A549 (cell line): ENCODE measurements at regions not wholly inside any gene's neighbourhood (a gene's known extent, or its start where the extent isn't known, plus 50 kb on each side); places are given as distances from the start of the nearest gene placed in this dataset.
"Not testable (repeated sequence)": the region's sequence is repeated elsewhere in the genome, so short reads cannot be mapped to it uniquely, and the experiment has no call there.

Experiments
- EP300 ChIP-seq, 2 experiments: fragments of >200 bp; sonication (Bioruptor Twin); formaldehyde crosslinking; IDR thresholded peaks; 2 replicates in 1 of 2; 3 replicates in 1 of 2; pipeline ENCODE4 v1.6.1; 2016 to 2017
- JUN ChIP-seq, 2 experiments: fragments of >200 bp; sonication (Bioruptor Twin); formaldehyde crosslinking; IDR thresholded peaks; 2 replicates in 1 of 2; 3 replicates in 1 of 2; pipeline ENCODE4 v1.6.1; 2016 to 2017
- JUNB ChIP-seq: fragments of >200 bp; sonication (Bioruptor Twin); formaldehyde crosslinking; IDR thresholded peaks from 2 replicates; pipeline ENCODE4 v1.6.1; 2016
- POLR2A ChIP-seq: IDR thresholded peaks from 2 replicates; pipeline ENCODE4 v1.6.1; 2012; ENCODE audit warnings: mild to moderate bottlenecking, low read length
- RCOR1 ChIP-seq: fragments of 150-350 bp; IDR thresholded peaks from 2 replicates; pipeline ENCODE4 v1.6.1; 2014; ENCODE audit warnings: antibody characterized with exemption, low read length, low read depth
- TP53 ChIP-seq: fragments of 250-450 bp; sonication (Bioruptor Pico); IDR thresholded peaks from 2 replicates; pipeline ENCODE4 v1.5.0; 2021; ENCODE audit warnings: mild to moderate bottlenecking, moderate library complexity

- TF ChIP-seq JUNB; EP300 (IDR thresholded peaks at IDR 0.05); JUN (IDR thresholded peaks at IDR 0.05); POLR2A; TP53 (CRISPR knock-in tag); RCOR1: not testable (repeated sequence)
Observed at GRCh38 chr7:55688261-55688660, 116.0 kb upstream of the VOPP1 start.
